Parathyroid adenoma (tissue), 2 donors: ENCODE measurements at regions not wholly inside any gene's neighbourhood (a gene's known extent, or its start where the extent isn't known, plus 50 kb on each side); places are given as distances from the start of the nearest gene placed in this dataset.
A peak's percentile ranks its signal among the peaks of the same experiment; 100 is the strongest.

ENCODE experiments used
- H2AFZ ChIP-seq: fragments of 300-600 bp; sonication (generic); one replicate; pipeline ENCODE4 v1.7.0; 2017; ENCODE audit warnings: antibody characterized with exemption, mild to moderate bottlenecking
- H3K27ac ChIP-seq: fragments of 300-600 bp; sonication (generic); one replicate; pipeline ENCODE4 v1.7.0; 2017
- H3K27me3 ChIP-seq: fragments of 300-600 bp; sonication (generic); one replicate; pipeline ENCODE4 v1.7.0; 2017; ENCODE audit warnings: low read length; ENCODE audit not compliant: control insufficient read depth, insufficient read depth
- H3K36me3 ChIP-seq: fragments of 300-600 bp; sonication (generic); one replicate; pipeline ENCODE4 v1.7.0; 2017; ENCODE audit warnings: low read length; ENCODE audit not compliant: control insufficient read depth, insufficient read depth
- H3K4me1 ChIP-seq: fragments of 300-600 bp; sonication (generic); one replicate; pipeline ENCODE4 v1.7.0; 2017; ENCODE audit warnings: control low read depth
- H3K4me2 ChIP-seq: fragments of 300-600 bp; sonication (generic); one replicate; pipeline ENCODE4 v1.7.0; 2017; ENCODE audit warnings: low read length
- H3K4me3 ChIP-seq: fragments of 300-600 bp; sonication (generic); one replicate; pipeline ENCODE4 v1.7.0; 2017; ENCODE audit warnings: low read depth, low read length
- H3K79me2 ChIP-seq: fragments of 300-600 bp; sonication (generic); one replicate; pipeline ENCODE4 v1.7.0; 2017; ENCODE audit warnings: control low read depth
- H3K9ac ChIP-seq: fragments of 300-600 bp; sonication (generic); one replicate; pipeline ENCODE4 v1.7.0; 2017; ENCODE audit warnings: mild to moderate bottlenecking
- H3K9me3 ChIP-seq: fragments of 300-600 bp; sonication (generic); one replicate; pipeline ENCODE4 v1.7.0; 2017; ENCODE audit warnings: low read length; ENCODE audit not compliant: control insufficient read depth
- CTCF ChIP-seq: fragments of 300-600 bp; sonication (generic); IDR thresholded peaks from one replicate; pipeline ENCODE4 v1.7.0; 2017; ENCODE audit warnings: antibody characterized with exemption, mild to moderate bottlenecking
- donor health status: primary hyperparathyroidism.

- H3K4me3 ChIP-seq: no peak overlapping the region
- no peak overlapping the region for H2AFZ ChIP-seq
- H3K79me2 ChIP-seq: no peaks in the 10 kb centered on the region
- TF ChIP-seq CTCF: peak; percentile 20
- H3K36me3 ChIP-seq: no peaks in the 10 kb centered on the region
- H3K4me1 ChIP-seq: no peaks in the 10 kb centered on the region
- no peak overlapping the region for H3K27ac ChIP-seq
- no peaks in the 10 kb centered on the region for H3K9me3 ChIP-seq
- H3K4me2 ChIP-seq: no peak overlapping the region
- H3K9ac ChIP-seq: no peak overlapping the region
- H3K27me3 ChIP-seq: no peaks in the 10 kb centered on the region
Measured at GRCh38 chr16:86044241-86044671, 145.3 kb downstream of the IRF8 start.

DNA sequence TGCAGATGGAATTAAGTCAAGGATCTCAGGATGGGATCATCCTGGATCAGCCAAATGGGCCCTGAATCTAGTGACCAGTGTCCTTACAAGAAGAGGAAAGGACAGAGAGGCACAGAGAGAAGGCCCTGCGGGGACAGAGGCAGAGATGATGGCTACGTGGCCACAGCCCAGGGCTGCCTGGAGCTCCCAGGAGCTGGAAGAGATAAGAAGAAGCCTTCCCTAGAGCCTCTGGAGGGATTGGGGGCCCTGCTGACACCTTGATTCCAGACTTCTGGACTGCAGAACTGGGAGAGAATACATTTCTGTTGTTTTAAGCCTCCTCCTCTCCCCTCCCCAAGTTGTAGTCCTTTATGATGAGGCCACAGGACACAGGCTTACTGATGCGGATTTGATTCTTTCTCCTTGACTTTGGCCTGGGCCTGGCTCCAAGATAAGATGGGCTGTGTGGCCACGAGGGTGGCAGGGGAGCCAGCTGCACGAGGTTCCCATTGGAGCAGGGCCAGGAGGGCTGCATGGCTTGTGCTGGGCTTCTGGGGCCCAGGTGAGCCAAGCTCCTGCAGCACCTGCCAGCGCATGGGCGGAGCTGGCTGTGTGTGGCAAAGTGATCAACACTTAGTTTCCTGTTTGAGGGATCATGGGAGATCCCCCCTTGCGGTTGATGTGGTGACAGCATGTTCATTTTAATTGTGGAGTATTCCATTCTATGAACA is 146.1 kb downstream of the IRF8 start:
- no peak for TF ChIP-seq CTCF
- Histone ChIP-seq H3K4me1 (no peaks in the 10 kb centered on the region), H3K36me3 (no peaks in the 10 kb centered on the region), H3K9me3 (no peaks in the 10 kb centered on the region), H3K27ac (no peak overlapping the region), H3K27me3 (peaks cover 4% of the 10 kb centered on the region), H3K79me2 (no peaks in the 10 kb centered on the region), H3K4me2 (no peak overlapping the region), H3K9ac (no peak overlapping the region), H3K4me3 (no peak overlapping the region), H2AFZ (no peak overlapping the region)

- Histone ChIP-seq H3K79me2 (no peaks in the 10 kb centered on the region), H3K27me3 (peaks cover 4% of the 10 kb centered on the region), H3K4me3 (no peak overlapping the region), H3K4me2 (no peak overlapping the region), H2AFZ (no peak overlapping the region), H3K4me1 (no peaks in the 10 kb centered on the region), H3K36me3 (no peaks in the 10 kb centered on the region), H3K27ac (no peak overlapping the region), H3K9ac (no peak overlapping the region), H3K9me3 (no peaks in the 10 kb centered on the region)
- TF ChIP-seq CTCF: no peak
Measured at GRCh38 chr16:86045591-86045971, 146.6 kb downstream of the IRF8 start.

GRCh38 chr16:86046026-86046425 is 147.1 kb downstream of the IRF8 start:
- H2AFZ ChIP-seq: no peak overlapping the region
- H3K27ac ChIP-seq: no peak overlapping the region
- H3K79me2 ChIP-seq: no peaks in the 10 kb centered on the region
- TF ChIP-seq CTCF: no peak
- no peak overlapping the region for H3K4me3 ChIP-seq
- H3K36me3 ChIP-seq: no peaks in the 10 kb centered on the region
- H3K27me3 ChIP-seq: peaks cover 4% of the 10 kb centered on the region
- no peak overlapping the region for H3K9ac ChIP-seq
- no peaks in the 10 kb centered on the region for H3K4me1 ChIP-seq
- H3K9me3 ChIP-seq: no peaks in the 10 kb centered on the region
- no peak overlapping the region for H3K4me2 ChIP-seq

GRCh38 chr16:86046667-86047270 is 147.8 kb downstream of the IRF8 start:
- peaks cover 4% of the 10 kb centered on the region for H3K27me3 ChIP-seq
- no peak overlapping the region for H3K4me2 ChIP-seq
- H3K4me1 ChIP-seq: no peaks in the 10 kb centered on the region
- no peak overlapping the region for H3K4me3 ChIP-seq
- H3K79me2 ChIP-seq: no peaks in the 10 kb centered on the region
- H2AFZ ChIP-seq: no peak overlapping the region
- H3K36me3 ChIP-seq: no peaks in the 10 kb centered on the region
- H3K9me3 ChIP-seq: no peaks in the 10 kb centered on the region
- no peak for TF ChIP-seq CTCF
- no peak overlapping the region for H3K27ac ChIP-seq
- H3K9ac ChIP-seq: no peak overlapping the region
